ENCODE measurements at regions not wholly inside any gene's neighbourhood (a gene's known extent, or its start where the extent isn't known, plus 50 kb on each side); places are given as distances from the start of the nearest gene placed in this dataset.

GRCh38 chr20:11738852-11739251 lies 178.8 kb upstream of the BTBD3 start:
- ATAC-seq (ENCODE audit: poor library complexity) = no peak
- no peak for DNase-seq
- Mint-ChIP-seq H3K9me3 (no peaks in the 10 kb centered on the region), H3K4me3 (no peak overlapping the region), H3K27ac (no peak overlapping the region), H3K36me3 (ENCODE audit: low read depth) (no peaks in the 10 kb centered on the region), H3K27me3 (no peaks in the 10 kb centered on the region), H3K4me1 (ENCODE audit: low read depth) (no peaks in the 10 kb centered on the region)
- H3K9me3 ChIP-seq (ENCODE audit: control insufficient read depth in 1 of 2, insufficient read depth in 1 of 2, low read length in 2 of 2) = peaks cover 0 to 3% of the 10 kb centered on the region in 2 experiments
- ChIA-PET POLR2A (no interaction called here), CTCF (no interaction called here)
- intact Hi-C loops (cut with DNase I, micrococcal nuclease) = loop anchor here in 1 of 2 experiments (10.0 kb wide), 1 partner anchor 64 kb away; no protein-coding TSS in a partner anchor
- no peak overlapping the region for H3K27ac ChIP-seq (ENCODE audit: low read depth in 1 of 2, low read length in 2 of 2)
- H3K36me3 ChIP-seq (ENCODE audit: insufficient read depth, low read length) = no peaks in the 10 kb centered on the region
- H3K4me3 ChIP-seq (ENCODE audit: low read length) = no peak overlapping the region
- TF ChIP-seq, protein P1, sequence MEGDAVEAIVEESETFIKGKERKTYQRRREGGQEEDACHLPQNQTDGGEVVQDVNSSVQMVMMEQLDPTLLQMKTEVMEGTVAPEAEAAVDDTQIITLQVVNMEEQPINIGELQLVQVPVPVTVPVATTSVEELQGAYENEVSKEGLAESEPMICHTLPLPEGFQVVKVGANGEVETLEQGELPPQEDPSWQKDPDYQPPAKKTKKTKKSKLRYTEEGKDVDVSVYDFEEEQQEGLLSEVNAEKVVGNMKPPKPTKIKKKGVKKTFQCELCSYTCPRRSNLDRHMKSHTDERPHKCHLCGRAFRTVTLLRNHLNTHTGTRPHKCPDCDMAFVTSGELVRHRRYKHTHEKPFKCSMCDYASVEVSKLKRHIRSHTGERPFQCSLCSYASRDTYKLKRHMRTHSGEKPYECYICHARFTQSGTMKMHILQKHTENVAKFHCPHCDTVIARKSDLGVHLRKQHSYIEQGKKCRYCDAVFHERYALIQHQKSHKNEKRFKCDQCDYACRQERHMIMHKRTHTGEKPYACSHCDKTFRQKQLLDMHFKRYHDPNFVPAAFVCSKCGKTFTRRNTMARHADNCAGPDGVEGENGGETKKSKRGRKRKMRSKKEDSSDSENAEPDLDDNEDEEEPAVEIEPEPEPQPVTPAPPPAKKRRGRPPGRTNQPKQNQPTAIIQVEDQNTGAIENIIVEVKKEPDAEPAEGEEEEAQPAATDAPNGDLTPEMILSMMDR (IDR thresholded peaks at IDR 0.05) = no peak
- no peaks in the 10 kb centered on the region for H3K27me3 ChIP-seq (ENCODE audit: control insufficient read depth in 1 of 2, insufficient read depth in 2 of 2, low read length in 2 of 2)
- H3K4me1 ChIP-seq (ENCODE audit: insufficient read depth, low read length) = no peaks in the 10 kb centered on the region

DNA sequence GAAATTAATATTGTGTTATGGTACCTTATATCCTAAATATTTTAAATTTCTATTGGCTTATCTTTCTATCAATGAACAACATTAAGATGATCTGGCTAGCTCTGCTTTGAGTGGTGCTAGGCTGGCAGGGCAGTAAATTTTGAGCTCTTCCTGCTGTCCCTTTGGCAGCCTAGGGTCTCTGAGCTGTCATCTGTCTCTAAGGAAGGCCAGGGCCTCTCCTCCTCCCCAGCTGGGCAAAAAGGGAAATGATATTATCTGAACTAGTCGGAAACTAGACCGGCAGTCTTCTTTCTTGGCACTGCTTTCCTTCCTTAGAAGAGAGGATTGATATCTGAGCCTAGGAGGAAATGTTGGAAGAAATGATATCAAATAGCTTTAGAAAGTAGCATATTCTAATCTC lies 176.7 kb upstream of the BTBD3 start:
- ChIA-PET POLR2A (no interaction called here), CTCF (no interaction called here)
- H3K4me1 Mint-ChIP-seq (ENCODE audit: low read depth) = no peaks in the 10 kb centered on the region
- H3K4me3 Mint-ChIP-seq = no peak overlapping the region
- Histone ChIP-seq H3K9me3 (ENCODE audit: control insufficient read depth in 1 of 2, insufficient read depth in 1 of 2, low read length in 2 of 2) (peaks cover 0 to 3% of the 10 kb centered on the region in 2 experiments), H3K4me1 (ENCODE audit: insufficient read depth, low read length) (no peaks in the 10 kb centered on the region), H3K36me3 (ENCODE audit: insufficient read depth, low read length) (no peaks in the 10 kb centered on the region), H3K27ac (ENCODE audit: low read depth in 1 of 2, low read length in 2 of 2) (no peak overlapping the region), H3K4me3 (ENCODE audit: low read length) (no peak overlapping the region), H3K27me3 (ENCODE audit: control insufficient read depth in 1 of 2, insufficient read depth in 2 of 2, low read length in 2 of 2) (no peaks in the 10 kb centered on the region)
- no peak overlapping the region for H3K27ac Mint-ChIP-seq
- H3K9me3 Mint-ChIP-seq = no peaks in the 10 kb centered on the region
- intact Hi-C loops (cut with DNase I, micrococcal nuclease) = no loop called here
- H3K27me3 Mint-ChIP-seq = no peaks in the 10 kb centered on the region
- TF ChIP-seq, protein P1 (IDR thresholded peaks at IDR 0.05) = no peak
- no peaks in the 10 kb centered on the region for H3K36me3 Mint-ChIP-seq (ENCODE audit: low read depth)
- DNase-seq (no peak), ATAC-seq (ENCODE audit: poor library complexity) (no peak)

- H3K27me3 ChIP-seq (ENCODE audit: control insufficient read depth in 1 of 2, insufficient read depth in 2 of 2, low read length in 2 of 2) = no peaks in the 10 kb centered on the region
- H3K4me1 ChIP-seq (ENCODE audit: insufficient read depth, low read length) = no peaks in the 10 kb centered on the region
- ChIA-PET CTCF (no interaction called here), POLR2A (no interaction called here)
- TF ChIP-seq, protein P1 (IDR thresholded peaks at IDR 0.05) = no peak
- no peak overlapping the region for H3K27ac Mint-ChIP-seq
- no peak overlapping the region for H3K4me3 Mint-ChIP-seq
- H3K4me1 Mint-ChIP-seq (ENCODE audit: low read depth) = no peaks in the 10 kb centered on the region
- no peaks in the 10 kb centered on the region for H3K27me3 Mint-ChIP-seq
- ATAC-seq (ENCODE audit: poor library complexity) (no peak), DNase-seq (no peak)
- H3K27ac ChIP-seq (ENCODE audit: low read depth in 1 of 2, low read length in 2 of 2) = no peak overlapping the region
- no peaks in the 10 kb centered on the region for H3K36me3 ChIP-seq (ENCODE audit: insufficient read depth, low read length)
- H3K4me3 ChIP-seq (ENCODE audit: low read length) = no peak overlapping the region
- H3K9me3 Mint-ChIP-seq = peaks cover 2% of the 10 kb centered on the region
- intact Hi-C loops (cut with DNase I, micrococcal nuclease) = no loop called here
- H3K36me3 Mint-ChIP-seq (ENCODE audit: low read depth) = no peaks in the 10 kb centered on the region
- peaks cover 0 to 8% of the 10 kb centered on the region in 2 experiments for H3K9me3 ChIP-seq (ENCODE audit: control insufficient read depth in 1 of 2, insufficient read depth in 1 of 2, low read length in 2 of 2)
These were observed 172.5 kb upstream of the BTBD3 start for GRCh38 chr20:11745145-11745544.

All from CD4-positive, alpha-beta T cell (primary cell).